Mesenchymal stem cell (in vitro differentiated cells and primary cell): ENCODE measurements at regions not wholly inside any gene's neighbourhood (a gene's known extent, or its start where the extent isn't known, plus 50 kb on each side); places are given as distances from the start of the nearest gene placed in this dataset.

Experiments
- DNase-seq: peaks from one replicate; pipeline ENCODE4 v3.0.0-alpha.2; 2013
- H2AFZ ChIP-seq: one replicate; pipeline ENCODE4 v1.6.1; 2013; ENCODE audit warnings: low read depth, mild to moderate bottlenecking, control low read depth, inconsistent platforms, low read length, moderate library complexity
- H2AK5ac ChIP-seq: 2 replicates; pipeline ENCODE4 v1.6.1; 2013; ENCODE audit warnings: low read length, moderate library complexity, mild to moderate bottlenecking, inconsistent platforms; ENCODE audit not compliant: severe bottlenecking
- H2BK120ac ChIP-seq: one replicate; pipeline ENCODE4 v1.6.1; 2013; ENCODE audit warnings: low read depth, mild to moderate bottlenecking, inconsistent platforms, low read length, moderate library complexity
- H2BK12ac ChIP-seq, 2 experiments: one replicate each; pipeline ENCODE4 v1.6.1; 2013; ENCODE audit warnings: inconsistent platforms in 2 of 2, low read length in 2 of 2, mild to moderate bottlenecking in 2 of 2, moderate library complexity in 2 of 2, control low read depth in 1 of 2
- H2BK15ac ChIP-seq: one replicate; pipeline ENCODE4 v1.6.1; 2013; ENCODE audit warnings: mild to moderate bottlenecking, low read depth, inconsistent platforms; ENCODE audit not compliant: poor library complexity, severe bottlenecking
- H2BK5ac ChIP-seq: 2 replicates; pipeline ENCODE4 v1.6.1; 2013; ENCODE audit warnings: low read depth, mild to moderate bottlenecking, low read length, control low read depth, inconsistent platforms; ENCODE audit not compliant: poor library complexity, severe bottlenecking
- H3K14ac ChIP-seq, 2 experiments: one replicate each; pipeline ENCODE4 v1.6.1; 2013; ENCODE audit warnings: inconsistent platforms in 2 of 2, low read length in 2 of 2, control low read depth in 1 of 2, mild to moderate bottlenecking in 1 of 2, moderate library complexity in 1 of 2
- H3K18ac ChIP-seq, 2 experiments: one replicate each; pipeline ENCODE4 v1.6.1; 2013; ENCODE audit warnings: inconsistent platforms in 2 of 2, low read length in 2 of 2, control low read depth in 1 of 2, low read depth in 1 of 2, mild to moderate bottlenecking in 1 of 2
- H3K23ac ChIP-seq, 2 experiments: one replicate each; pipeline ENCODE4 v1.6.1; 2013; ENCODE audit warnings: inconsistent platforms in 2 of 2, low read length in 2 of 2, mild to moderate bottlenecking in 2 of 2, moderate library complexity in 2 of 2, control low read depth in 1 of 2
- H3K27ac ChIP-seq: 2 replicates; pipeline ENCODE4 v1.5.1; 2013; ENCODE audit warnings: mild to moderate bottlenecking, moderate library complexity, low read length, control low read depth, inconsistent platforms; ENCODE audit not compliant: poor library complexity, severe bottlenecking
- H3K27me3 ChIP-seq, 2 experiments: 2 replicates each; pipeline versions ENCODE4 v1.6.1 to v1.7.0; 2013; ENCODE audit warnings: low read length in 2 of 2, mild to moderate bottlenecking in 2 of 2, moderate library complexity in 2 of 2, control low read depth in 1 of 2, inconsistent platforms in 1 of 2; ENCODE audit not compliant: control insufficient read depth in 1 of 2, insufficient read depth in 1 of 2
- H3K36me3 ChIP-seq, 2 experiments: 2 replicates each; pipeline versions ENCODE4 v1.6.1 to v1.7.0; 2013; ENCODE audit warnings: low read length in 2 of 2, control low read depth in 1 of 2, inconsistent platforms in 1 of 2, low read depth in 1 of 2, mild to moderate bottlenecking in 1 of 2; ENCODE audit not compliant: insufficient read depth in 2 of 2, control insufficient read depth in 1 of 2
- H3K4ac ChIP-seq, 2 experiments: one replicate each; pipeline ENCODE4 v1.6.1; 2013; ENCODE audit warnings: inconsistent platforms in 2 of 2, low read length in 2 of 2, mild to moderate bottlenecking in 2 of 2, moderate library complexity in 2 of 2, control low read depth in 1 of 2, low read depth in 1 of 2
- H3K4me1 ChIP-seq: 2 replicates; pipeline ENCODE4 v1.6.1; 2013; ENCODE audit warnings: low read depth, low read length, control low read depth; ENCODE audit not compliant: control insufficient read depth, insufficient read depth
- H3K4me2 ChIP-seq: 2 replicates; pipeline ENCODE4 v1.6.1; 2013; ENCODE audit warnings: low read length, mild to moderate bottlenecking, inconsistent platforms; ENCODE audit not compliant: poor library complexity, severe bottlenecking
- H3K4me3 ChIP-seq, 2 experiments: 2 replicates each; pipeline versions ENCODE4 v1.5.1 to v1.7.0; 2013; ENCODE audit warnings: low read length in 2 of 2, mild to moderate bottlenecking in 2 of 2, control low read depth in 1 of 2, low read depth in 1 of 2; ENCODE audit not compliant: insufficient read depth in 1 of 2
- H3K79me1 ChIP-seq: replicated peaks from 2 replicates; pipeline ENCODE4 v1.6.1; 2013; ENCODE audit warnings: mild to moderate bottlenecking, control low read depth, low read length, inconsistent platforms; ENCODE audit not compliant: poor library complexity, severe bottlenecking
- H3K9ac ChIP-seq: 2 replicates; pipeline ENCODE4 v1.7.0; 2013; ENCODE audit warnings: mild to moderate bottlenecking, low read length, moderate library complexity
- H3K9me3 ChIP-seq: 2 replicates; pipeline ENCODE4 v1.7.0; 2013; ENCODE audit warnings: mild to moderate bottlenecking, low read length; ENCODE audit not compliant: control insufficient read depth
- H4K8ac ChIP-seq: one replicate; pipeline ENCODE4 v1.6.1; 2013; ENCODE audit warnings: inconsistent platforms, mild to moderate bottlenecking, low read length, moderate library complexity
- H4K91ac ChIP-seq: one replicate; pipeline ENCODE4 v1.6.1; 2013; ENCODE audit warnings: mild to moderate bottlenecking, low read length, inconsistent platforms
- WGBS: methylation state at CpG from one replicate; pipeline ENCODE4 v1.1.7; 2013; ENCODE audit warnings: mixed read lengths; 5-methylcytosine and 5-hydroxymethylcytosine counted together

DNA sequence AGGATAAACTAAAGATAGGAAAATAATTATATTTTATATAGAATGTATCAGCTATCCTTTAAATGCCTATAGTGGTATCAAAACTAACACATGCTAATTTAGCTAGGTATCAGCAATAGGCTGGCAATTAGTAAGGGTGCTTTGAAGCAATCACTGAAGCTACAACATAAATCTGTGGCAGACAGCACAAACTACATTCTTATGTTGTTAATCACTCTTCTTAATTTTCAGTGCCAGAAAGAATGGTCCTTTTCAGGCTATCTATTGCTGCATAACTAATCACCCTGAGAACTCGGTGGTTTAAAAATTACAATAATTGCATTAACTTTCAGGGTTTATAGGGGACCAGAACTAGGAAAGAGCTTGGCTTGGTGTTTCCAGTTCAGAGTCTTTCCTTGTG lies 963.1 kb downstream of the EFNB2 start:
- peak; percentile 17 for DNase-seq
- no peak overlapping the region for H3K4ac ChIP-seq
- H3K36me3 ChIP-seq: no peaks in the 10 kb centered on the region
- H2BK120ac ChIP-seq: no peak overlapping the region
- H3K27ac ChIP-seq: no peak overlapping the region
- peaks cover 9% of the 10 kb centered on the region for H3K9me3 ChIP-seq
- H2BK12ac ChIP-seq: no peak overlapping the region
- no peak overlapping the region for H3K4me2 ChIP-seq
- H4K91ac ChIP-seq: no peak overlapping the region
- no peak overlapping the region for H2BK15ac ChIP-seq
- H3K4me1 ChIP-seq: no peaks in the 10 kb centered on the region
- H3K18ac ChIP-seq: no peak overlapping the region
- WGBS: no CpG with 5 or more reads among the region's 1 CpG
- H3K9ac ChIP-seq: no peak overlapping the region
- H3K27me3 ChIP-seq: no peaks in the 10 kb centered on the region
- H3K79me1 ChIP-seq: no peaks in the 10 kb centered on the region
- H3K4me3 ChIP-seq: no peak overlapping the region
- H4K8ac ChIP-seq: no peak overlapping the region
- H3K14ac ChIP-seq: no peak overlapping the region
- H2BK5ac ChIP-seq: no peak overlapping the region
- H2AK5ac ChIP-seq: no peak overlapping the region
- no peak overlapping the region for H2AFZ ChIP-seq
- H3K23ac ChIP-seq: no peak overlapping the region

GRCh38 chr13:105569816-105570215 lies 965.6 kb downstream of the EFNB2 start:
- Histone ChIP-seq H2BK5ac (no peak overlapping the region), H2BK120ac (no peak overlapping the region), H2AK5ac (no peak overlapping the region), H4K91ac (no peak overlapping the region), H3K4me1 (no peaks in the 10 kb centered on the region), H3K9ac (no peak overlapping the region), H3K4ac (no peak overlapping the region), H3K18ac (no peak overlapping the region), H3K4me3 (no peak overlapping the region), H4K8ac (no peak overlapping the region), H2BK12ac (no peak overlapping the region), H3K23ac (no peak overlapping the region), H3K79me1 (no peaks in the 10 kb centered on the region), H3K36me3 (no peaks in the 10 kb centered on the region), H3K27me3 (no peaks in the 10 kb centered on the region), H3K4me2 (no peak overlapping the region), H2AFZ (no peak overlapping the region), H3K14ac (no peak overlapping the region), H3K9me3 (peaks cover 4% of the 10 kb centered on the region), H2BK15ac (no peak overlapping the region), H3K27ac (no peak overlapping the region)
- WGBS: 80% methylated on average over 1 of the region's 2 CpGs
- DNase-seq: no peak

DNA sequence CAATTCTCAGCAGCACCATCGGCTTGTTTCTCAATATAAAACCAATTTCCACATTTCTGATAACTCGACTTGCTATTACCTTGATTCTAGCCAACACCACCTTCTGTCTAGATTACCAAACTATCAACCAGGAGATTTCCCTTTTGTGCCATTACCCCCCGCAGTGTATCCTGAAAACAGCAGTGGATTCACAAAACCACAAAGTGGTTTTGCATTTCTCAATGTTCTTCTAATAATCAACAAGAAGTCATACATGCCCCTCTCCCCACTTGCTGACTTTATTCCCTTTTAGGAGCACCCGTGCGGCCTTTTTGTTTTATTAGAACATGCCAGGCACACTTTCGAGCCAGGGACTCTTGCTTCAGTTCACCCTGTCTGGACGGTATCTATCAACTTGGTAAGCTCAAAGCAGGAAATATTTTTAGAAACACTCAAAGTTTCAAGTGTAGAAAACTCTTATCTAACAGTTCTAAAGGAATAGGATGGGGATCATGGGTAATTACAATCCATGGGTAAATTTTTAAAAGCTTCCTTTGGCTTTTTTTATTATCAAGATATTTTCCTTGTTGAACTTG lies 967.4 kb downstream of the EFNB2 start:
- no peak overlapping the region for H2BK12ac ChIP-seq
- no peak overlapping the region for H3K4me3 ChIP-seq
- peaks cover 4% of the 10 kb centered on the region for H3K9me3 ChIP-seq
- H2BK120ac ChIP-seq: no peak overlapping the region
- H3K36me3 ChIP-seq: no peaks in the 10 kb centered on the region
- H3K4me1 ChIP-seq: no peaks in the 10 kb centered on the region
- H3K4ac ChIP-seq: no peak overlapping the region
- 89% methylated on average over 6 of the region's 7 CpGs for WGBS
- no peak overlapping the region for H3K18ac ChIP-seq
- DNase-seq: peak; percentile 40
- H4K91ac ChIP-seq: no peak overlapping the region
- H3K27ac ChIP-seq: no peak overlapping the region
- H2AK5ac ChIP-seq: no peak overlapping the region
- H4K8ac ChIP-seq: no peak overlapping the region
- no peak overlapping the region for H2BK15ac ChIP-seq
- H2AFZ ChIP-seq: no peak overlapping the region
- H3K27me3 ChIP-seq: no peaks in the 10 kb centered on the region
- H3K14ac ChIP-seq: no peak overlapping the region
- H3K9ac ChIP-seq: no peak overlapping the region
- H2BK5ac ChIP-seq: no peak overlapping the region
- no peak overlapping the region for H3K23ac ChIP-seq
- no peaks in the 10 kb centered on the region for H3K79me1 ChIP-seq
- no peak overlapping the region for H3K4me2 ChIP-seq

GRCh38 chr13:105565136-105565727 lies 970.2 kb downstream of the EFNB2 start:
- H3K4me3 ChIP-seq: no peak overlapping the region
- H3K14ac ChIP-seq: no peak overlapping the region
- H3K27ac ChIP-seq: no peak overlapping the region
- no peak overlapping the region for H2BK5ac ChIP-seq
- no peak overlapping the region for H2BK15ac ChIP-seq
- H3K4ac ChIP-seq: no peak overlapping the region
- H3K79me1 ChIP-seq: no peaks in the 10 kb centered on the region
- no peaks in the 10 kb centered on the region for H3K36me3 ChIP-seq
- H3K9ac ChIP-seq: no peak overlapping the region
- no peak overlapping the region for H2AFZ ChIP-seq
- H3K23ac ChIP-seq: no peak overlapping the region
- peaks cover 2% of the 10 kb centered on the region for H3K9me3 ChIP-seq
- H2BK120ac ChIP-seq: no peak overlapping the region
- no peak overlapping the region for H2BK12ac ChIP-seq
- no peak overlapping the region for H2AK5ac ChIP-seq
- H3K4me2 ChIP-seq: no peak overlapping the region
- no peak overlapping the region for H4K91ac ChIP-seq
- H4K8ac ChIP-seq: no peak overlapping the region
- no peaks in the 10 kb centered on the region for H3K4me1 ChIP-seq
- no peak for DNase-seq
- no peak overlapping the region for H3K18ac ChIP-seq
- 65% methylated on average over 2 of the region's 3 CpGs for WGBS
- H3K27me3 ChIP-seq: no peaks in the 10 kb centered on the region
